GM21528 (cell line): ENCODE measurements at regions not wholly inside any gene's neighbourhood (a gene's known extent, or its start where the extent isn't known, plus 50 kb on each side); places are given as distances from the start of the nearest gene placed in this dataset.
"Not testable (repeated sequence)": the region's sequence is repeated elsewhere in the genome, so short reads cannot be mapped to it uniquely, and the experiment has no call there.

Experiments used
- ATAC-seq: cut with Tn5 transposase; IDR thresholded peaks from one replicate; pipeline ENCODE4 v1.9.1; 2021; ENCODE audit warnings: mild to moderate bottlenecking, moderate library complexity; ENCODE audit not compliant: unreplicated experiment, low FRiP score

GRCh38 chr6:56808871-56809359 is 146.0 kb upstream of the BEND6 start:
- no peak for ATAC-seq

- ATAC-seq: no peak
These were observed 146.9 kb upstream of the BEND6 start for GRCh38 chr6:56807989-56808337.

DNA sequence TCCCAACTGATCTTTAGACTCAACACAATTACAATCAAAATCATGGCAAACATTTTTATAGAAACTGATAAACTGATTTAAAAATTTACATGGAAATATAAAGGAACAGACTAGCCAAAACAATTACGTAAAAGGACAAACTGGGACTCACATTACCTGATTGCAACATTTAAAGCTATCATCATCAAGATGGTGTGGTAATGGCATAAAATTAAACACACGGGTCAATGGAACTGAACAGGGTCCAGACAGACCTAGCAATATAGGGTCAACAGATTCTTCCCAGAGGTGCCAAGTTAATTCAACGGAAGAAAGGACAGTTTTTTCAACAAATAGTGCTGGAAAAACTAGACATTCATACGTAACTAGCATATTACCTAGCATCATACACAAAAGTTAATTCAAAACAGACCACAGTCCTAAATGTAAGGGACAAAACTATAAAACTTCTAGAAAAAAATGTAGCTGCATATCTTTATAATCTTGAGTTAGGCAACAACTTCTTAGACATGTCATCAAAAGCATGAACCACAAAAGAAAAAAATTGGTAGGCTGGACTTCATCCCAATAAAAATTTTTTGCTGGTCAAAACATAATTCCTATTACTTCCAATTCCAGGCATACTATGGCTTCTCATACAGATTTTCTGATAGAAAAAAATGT is 147.4 kb upstream of the BEND6 start:
- no peak for ATAC-seq

DNA sequence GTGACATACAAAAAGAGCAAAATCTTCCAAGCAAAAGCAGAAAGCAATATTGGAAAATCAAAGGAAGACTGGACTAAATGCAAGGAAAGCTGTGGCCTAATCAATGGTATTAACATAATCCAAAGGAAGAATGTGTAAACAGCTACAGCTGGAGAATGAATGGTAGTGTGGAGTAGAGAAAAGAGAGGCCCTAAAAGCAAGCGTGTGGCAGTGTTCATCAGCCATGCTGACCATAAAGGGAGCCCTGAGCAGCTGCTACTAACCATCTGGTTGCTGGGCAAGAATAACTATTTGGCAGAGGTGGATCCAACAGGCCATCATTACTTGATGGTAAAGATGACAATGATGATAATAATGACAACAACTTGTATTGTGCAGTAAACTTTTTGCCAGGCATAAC is 148.5 kb upstream of the BEND6 start:
- ATAC-seq: no peak

- no peak for ATAC-seq
These were observed 149.9 kb upstream of the BEND6 start for GRCh38 chr6:56804996-56805395.

GRCh38 chr6:56803594-56803993 is 151.3 kb upstream of the BEND6 start:
- ATAC-seq: no peak

DNA sequence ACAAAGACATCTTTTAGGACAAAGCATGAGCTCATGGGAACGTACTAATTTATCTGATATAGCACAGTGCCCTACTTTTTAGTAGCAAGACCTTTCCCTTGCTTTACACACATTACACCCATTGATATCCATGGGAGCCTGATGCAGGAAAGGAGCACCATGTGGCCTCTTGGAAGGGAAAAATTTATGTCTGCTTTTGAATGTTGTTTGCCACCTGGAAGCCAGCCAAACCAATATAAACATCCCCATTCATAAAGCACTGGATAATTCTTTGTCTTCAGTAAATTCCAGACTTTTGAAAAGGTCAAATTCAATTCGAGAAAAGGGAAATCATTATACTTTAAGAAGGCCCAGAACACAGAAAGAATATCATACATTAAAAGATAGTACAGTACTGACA is 152.3 kb upstream of the BEND6 start:
- ATAC-seq: no peak

DNA sequence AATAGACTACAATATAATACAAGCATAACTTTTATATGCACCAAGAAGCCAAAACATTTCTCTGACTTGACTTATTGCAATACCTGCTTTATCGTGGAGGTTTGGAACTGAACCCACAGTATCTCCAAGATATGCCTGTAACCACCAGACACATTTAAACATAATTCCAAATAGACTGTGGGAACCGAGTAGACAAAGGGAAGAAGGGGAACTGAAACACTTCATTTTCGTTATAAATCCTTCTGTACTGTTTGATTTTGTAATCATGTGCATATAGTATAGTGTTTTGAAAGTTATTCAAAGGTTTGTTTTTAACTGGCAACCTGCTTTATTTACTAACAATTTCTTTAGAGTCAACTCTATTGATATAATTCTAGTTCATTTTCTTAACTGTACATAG is 154.9 kb upstream of the BEND6 start:
- no peak for ATAC-seq

DNA sequence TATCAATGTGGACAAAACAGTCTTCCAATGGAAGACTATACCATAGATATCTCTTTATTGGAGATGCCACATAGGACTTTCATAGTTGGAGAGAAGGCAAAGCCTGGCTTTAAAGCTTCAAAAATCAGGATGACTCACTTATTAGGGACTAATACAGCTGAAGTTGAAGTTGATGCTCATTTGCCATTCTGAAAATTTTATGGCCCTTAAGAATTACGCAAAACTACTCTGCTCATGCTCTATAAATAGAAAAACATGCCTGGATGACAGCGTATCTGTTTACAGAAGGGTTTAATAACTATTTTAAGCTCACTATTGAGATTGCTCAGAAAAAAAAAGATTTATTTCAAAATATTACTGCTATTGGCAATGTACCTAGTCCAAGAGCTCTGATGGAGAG is 155.5 kb upstream of the DST start:
- no peak for ATAC-seq

DNA sequence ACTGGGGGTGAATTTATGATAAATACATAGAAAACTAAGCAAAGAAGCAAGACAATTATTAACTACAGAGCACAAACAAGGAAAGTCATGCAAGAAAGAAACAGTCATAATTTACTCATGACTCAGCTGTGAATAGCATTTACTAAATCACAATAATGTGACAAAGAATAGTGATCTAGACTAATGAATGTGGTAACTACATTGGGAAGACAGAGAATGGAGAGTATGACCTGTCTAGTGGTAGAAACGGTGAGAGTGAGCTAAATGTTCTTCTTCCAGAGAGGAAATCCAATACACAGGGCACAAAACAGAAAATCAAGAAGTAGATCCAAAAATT is 153.5 kb upstream of the DST start:
- ATAC-seq: no peak

DNA sequence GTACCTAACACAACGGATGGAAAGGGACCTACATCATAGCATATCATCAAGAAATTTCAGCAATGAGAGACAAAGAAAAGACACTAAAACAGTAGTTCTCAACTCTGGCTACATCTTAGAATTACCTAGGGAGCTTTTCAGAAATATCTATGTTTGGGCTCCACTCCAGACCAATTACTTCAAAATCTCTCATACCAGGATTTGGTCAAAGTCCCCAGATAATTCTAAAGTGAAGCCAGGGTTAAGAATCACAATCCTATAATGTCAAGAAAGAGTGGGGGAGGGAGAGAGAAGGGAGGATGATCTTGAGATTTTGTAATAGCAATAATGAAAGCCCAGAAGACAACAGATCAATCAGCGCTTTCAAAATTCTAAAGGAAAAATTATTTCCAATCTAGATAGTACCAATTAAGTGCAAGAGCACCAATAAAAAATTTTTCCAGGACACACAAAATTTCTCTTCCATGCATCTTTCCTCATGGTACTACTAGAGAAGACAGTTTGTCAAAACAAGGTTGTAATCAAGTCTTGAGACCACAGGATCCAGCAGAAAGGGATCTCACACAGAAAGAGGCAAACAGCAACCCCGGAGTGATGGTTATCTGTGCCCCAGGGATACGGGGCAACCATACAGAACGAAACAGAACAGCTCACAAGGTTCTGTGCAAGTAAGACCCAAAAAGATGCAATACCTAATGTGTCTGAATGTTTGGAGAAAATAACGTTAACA is 152.9 kb upstream of the DST start:
- no peak for ATAC-seq

- no peak for ATAC-seq
These were observed 151.7 kb upstream of the DST start for GRCh38 chr6:56794421-56794820.

GRCh38 chr6:56793938-56794337 is 151.2 kb upstream of the DST start:
- ATAC-seq: no peak

DNA sequence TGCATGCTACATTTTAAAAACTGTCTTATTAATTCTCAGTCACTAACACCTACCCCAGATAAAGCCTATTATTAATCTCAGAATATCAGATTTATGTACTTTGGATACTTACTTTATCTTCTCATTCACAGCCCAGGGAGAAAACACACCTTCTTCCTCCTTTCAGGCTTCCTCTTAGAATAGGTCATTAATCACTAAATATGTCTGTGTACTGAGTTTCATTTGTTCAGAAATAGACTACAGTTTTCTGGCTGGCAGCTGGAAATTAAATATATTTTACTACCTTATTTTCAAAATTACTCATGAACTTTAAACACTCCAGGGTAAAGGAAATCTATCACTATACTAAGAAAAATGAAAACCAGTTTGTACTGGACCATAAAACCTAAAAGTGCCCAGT is 147.7 kb upstream of the DST start:
- ATAC-seq: no peak

DNA sequence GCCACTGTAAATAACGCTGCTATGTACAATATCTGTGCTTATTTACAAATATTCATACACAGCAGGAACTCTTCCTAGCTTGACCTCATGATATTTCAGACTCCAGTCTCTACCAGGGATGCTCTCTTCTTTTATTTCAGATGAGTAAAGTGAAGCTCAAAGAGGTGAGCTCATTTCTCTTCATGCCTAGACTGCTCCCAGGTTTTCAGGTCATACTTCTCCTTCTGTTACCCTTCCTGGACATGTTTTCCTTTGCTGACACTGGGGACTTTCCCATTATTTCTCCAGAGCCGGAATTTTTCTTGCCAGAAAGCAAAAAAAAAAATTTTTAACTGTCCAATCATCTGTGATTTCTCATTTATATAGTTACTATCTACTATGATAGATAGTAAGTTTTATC is 147.2 kb upstream of the DST start:
- ATAC-seq: no peak

DNA sequence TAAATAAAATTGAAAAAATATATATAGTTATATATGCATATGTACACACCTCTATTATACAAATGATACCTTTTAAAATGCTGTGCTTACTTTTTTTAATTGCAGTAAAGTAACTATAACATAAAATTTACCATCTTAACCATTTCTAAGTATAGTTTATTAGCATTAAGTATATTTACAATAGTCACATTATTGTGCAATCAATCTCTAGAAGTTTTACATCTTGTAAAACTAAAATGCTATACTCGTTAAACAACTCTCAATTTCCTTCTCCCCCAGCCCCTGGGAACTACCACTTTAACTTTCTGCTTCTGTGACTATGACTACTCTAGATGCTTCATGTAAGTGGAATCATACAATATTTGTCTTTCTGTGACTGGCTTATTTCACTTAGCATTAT is 146.7 kb upstream of the DST start:
- ATAC-seq: no peak

DNA sequence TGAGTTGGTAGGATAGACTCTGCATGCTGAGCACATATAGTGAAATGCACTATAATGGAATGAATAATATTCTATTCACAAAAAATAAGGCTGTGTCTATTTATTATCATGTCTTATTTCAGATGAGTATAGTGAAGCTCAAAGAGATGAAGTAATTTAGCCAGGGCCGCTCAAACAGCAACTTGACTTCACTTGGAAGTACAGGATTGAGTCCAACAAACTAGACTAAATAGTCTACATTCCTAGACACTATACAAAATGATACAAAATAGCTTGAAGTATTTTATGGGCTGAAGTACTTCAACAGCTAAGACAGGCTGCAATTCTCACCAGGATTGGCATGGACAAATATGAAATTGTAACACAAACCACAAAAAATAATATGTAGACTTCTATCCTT is 144.5 kb upstream of the DST start:
- ATAC-seq: no peak

- ATAC-seq: no peak
These were observed 143.6 kb upstream of the DST start for GRCh38 chr6:56786256-56786655.

GRCh38 chr6:56785536-56785935 is 142.8 kb upstream of the DST start:
- ATAC-seq: not testable (repeated sequence)

- ATAC-seq: not testable (repeated sequence)
These were observed 137.4 kb upstream of the DST start for GRCh38 chr6:56780109-56780508.

DNA sequence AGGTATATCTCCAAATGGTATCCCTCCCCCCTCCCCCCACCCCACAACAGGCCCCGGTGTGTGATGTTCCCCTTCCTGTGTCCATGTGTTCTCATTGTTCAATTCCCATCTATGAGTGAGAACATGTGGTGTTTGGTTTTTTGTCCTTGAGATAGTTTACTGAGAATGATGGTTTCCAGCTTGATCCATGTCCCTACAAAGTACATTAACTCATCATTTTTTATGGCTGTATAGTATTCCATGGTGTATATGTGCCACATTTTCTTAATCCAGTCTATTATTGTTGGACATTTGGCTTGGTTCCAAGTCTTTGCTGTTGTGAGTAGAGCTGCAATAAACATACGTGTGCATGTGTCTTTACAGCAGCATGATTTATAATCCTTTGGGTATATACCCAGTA is 135.8 kb upstream of the DST start:
- not testable (repeated sequence) for ATAC-seq

DNA sequence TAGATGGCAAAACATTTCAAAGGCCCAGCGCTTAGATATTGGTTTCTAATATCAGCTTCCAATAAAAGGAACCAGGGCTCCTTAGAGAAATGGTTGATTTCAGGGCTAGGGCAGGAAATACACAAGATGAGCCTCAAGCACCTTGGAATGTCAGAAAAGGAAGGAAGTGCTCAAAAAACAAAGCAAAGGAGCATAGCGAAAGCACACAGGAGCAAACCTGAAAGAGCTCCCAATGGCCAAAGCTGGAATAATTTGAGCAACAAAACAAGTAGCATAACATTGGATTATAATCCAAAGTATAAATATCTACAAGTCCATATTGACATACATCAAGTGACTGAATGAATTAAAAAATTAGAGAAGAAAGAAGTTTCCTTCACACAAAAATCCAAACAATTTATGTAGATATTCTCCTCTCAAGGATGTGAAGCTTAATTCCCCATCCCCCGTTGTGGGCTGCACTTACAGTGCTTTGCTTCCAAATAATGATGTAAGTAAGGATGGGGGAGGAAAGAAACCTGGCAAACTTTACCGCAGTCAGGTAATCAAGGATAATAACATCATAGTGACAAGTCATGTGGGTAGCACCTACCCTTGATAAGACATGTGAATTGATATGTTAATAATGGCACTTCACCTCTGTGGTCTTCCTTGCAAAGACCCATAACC is 132.9 kb upstream of the DST start:
- no peak for ATAC-seq
